Activated CD4-positive, alpha-beta T cell treated with anti-CD3 and anti-CD28 coated beads for 36 hours (primary cell): ENCODE measurements at regions not wholly inside any gene's neighbourhood (a gene's known extent, or its start where the extent isn't known, plus 50 kb on each side); places are given as distances from the start of the nearest gene placed in this dataset.

Experiments
- ATAC-seq: fragments of 200-7000 bp; cut with Tn5 transposase; one replicate; pipeline ENCODE4 v1.10.0; 2021; ENCODE audit warnings: mild to moderate bottlenecking, moderate library complexity
- CTCF ChIA-PET: fragments of 350-600 bp; sonication (Branson Sonifier 250); formaldehyde crosslinking; loops from one replicate; lab custom pipeline; 2021; ENCODE audit warnings: antibody characterized with exemption; lab: Charles Lee
- POLR2A ChIA-PET: fragments of 350-600 bp; sonication (Branson Sonifier 250); formaldehyde crosslinking; loops from one replicate; lab custom pipeline; 2021; ENCODE audit warnings: antibody characterized with exemption, inconsistent platforms; lab: Charles Lee
- DNase-seq: peaks from one replicate; pipeline ENCODE4 v3.0.0-alpha.2; 2020
- H3K27ac Mint-ChIP-seq: one replicate; pipeline ENCODE4 v1.8.0; 2021; ENCODE audit warnings: mixed read lengths
- H3K27me3 Mint-ChIP-seq: one replicate; pipeline ENCODE4 v1.8.0; 2021; ENCODE audit warnings: mixed read lengths
- H3K36me3 Mint-ChIP-seq: one replicate; pipeline ENCODE4 v1.8.0; 2021; ENCODE audit warnings: low read depth, mixed read lengths
- H3K4me1 Mint-ChIP-seq: one replicate; pipeline ENCODE4 v1.8.0; 2021; ENCODE audit warnings: mixed read lengths
- H3K4me3 Mint-ChIP-seq: one replicate; pipeline ENCODE4 v1.8.0; 2021; ENCODE audit warnings: mild to moderate bottlenecking, moderate library complexity, mixed read lengths
- H3K9me3 Mint-ChIP-seq: one replicate; pipeline ENCODE4 v1.8.0; 2021; ENCODE audit warnings: low read depth, mixed read lengths
- intact Hi-C, 2 experiments: fragments of 100-400 bp; cut with DNase I in 1 of 2; cut with micrococcal nuclease in 1 of 2; formaldehyde crosslinking; loops; one replicate each; pipeline versions ENCODE4 v1.14.2 to v1.15.1; 2022 to 2024; cut with DNase I, micrococcal nuclease

DNA sequence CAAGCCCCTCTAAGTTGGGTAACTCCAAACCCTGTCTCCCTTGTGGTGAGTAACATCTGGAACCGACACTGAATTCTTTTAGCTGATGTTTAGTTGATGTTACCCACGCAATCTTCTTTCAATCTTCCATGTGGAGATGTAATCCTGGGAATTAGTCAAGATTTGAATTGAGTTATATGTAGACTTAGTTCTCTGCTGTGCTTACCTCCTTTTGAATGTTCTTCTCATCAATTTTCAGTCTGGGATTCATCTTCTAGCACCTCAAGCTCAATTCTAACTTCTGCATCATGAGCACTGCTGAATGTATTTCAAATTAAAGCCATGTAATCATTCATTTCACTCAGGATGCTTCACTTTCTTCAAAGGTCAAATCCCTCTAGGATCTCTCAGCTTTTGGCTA is 270.6 kb downstream of the FAM170A start:
- Mint-ChIP-seq H3K4me3 (no peak overlapping the region), H3K4me1 (no peaks in the 10 kb centered on the region), H3K36me3 (no peaks in the 10 kb centered on the region), H3K27me3 (no peaks in the 10 kb centered on the region), H3K27ac (no peak overlapping the region), H3K9me3 (no peaks in the 10 kb centered on the region)
- POLR2A ChIA-PET, result no interaction called here
- CTCF ChIA-PET, result no interaction called here
- intact Hi-C loops, result no loop called here
- DNase-seq (no peak), ATAC-seq (no peak)

DNA sequence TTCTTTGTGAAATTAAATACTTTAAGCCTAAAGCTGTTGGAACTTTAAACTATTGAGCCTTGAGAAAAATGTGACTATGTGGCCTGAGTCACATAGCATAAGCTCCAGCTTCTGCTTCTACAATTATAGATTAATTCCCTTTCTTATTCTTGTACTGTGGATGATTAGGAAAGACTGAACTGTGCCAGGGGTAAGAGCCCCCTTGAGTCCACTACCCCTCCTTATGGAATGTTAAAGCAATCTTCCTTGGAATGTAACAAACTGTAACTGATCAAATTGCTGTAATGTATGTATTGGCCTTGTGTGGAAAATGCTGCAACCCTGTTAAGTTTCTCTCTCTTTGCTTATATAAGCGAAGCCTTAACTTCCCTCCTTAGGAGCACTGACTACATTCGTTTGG is 273.2 kb downstream of the FAM170A start:
- ChIA-PET CTCF (interaction anchor here (1.0 kb wide), 1 partner anchor 9 kb away, joined by 3 read pairs; no protein-coding TSS in a partner anchor), POLR2A (no interaction called here)
- Mint-ChIP-seq H3K27ac (no peak overlapping the region), H3K27me3 (no peaks in the 10 kb centered on the region), H3K9me3 (no peaks in the 10 kb centered on the region), H3K4me3 (no peak overlapping the region), H3K36me3 (no peaks in the 10 kb centered on the region), H3K4me1 (no peaks in the 10 kb centered on the region)
- DNase-seq (no peak), ATAC-seq (no peak)
- intact Hi-C loops, result no loop called here

GRCh38 chr5:119913425-119913824 is 284.1 kb downstream of the FAM170A start:
- Mint-ChIP-seq H3K36me3 (no peaks in the 10 kb centered on the region), H3K4me3 (no peak overlapping the region), H3K4me1 (no peaks in the 10 kb centered on the region), H3K9me3 (no peaks in the 10 kb centered on the region), H3K27ac (no peak overlapping the region), H3K27me3 (no peaks in the 10 kb centered on the region)
- ATAC-seq, result no peak
- no peak for DNase-seq
- POLR2A ChIA-PET, result no interaction called here
- CTCF ChIA-PET, result no interaction called here
- intact Hi-C loops, result no loop called here

DNA sequence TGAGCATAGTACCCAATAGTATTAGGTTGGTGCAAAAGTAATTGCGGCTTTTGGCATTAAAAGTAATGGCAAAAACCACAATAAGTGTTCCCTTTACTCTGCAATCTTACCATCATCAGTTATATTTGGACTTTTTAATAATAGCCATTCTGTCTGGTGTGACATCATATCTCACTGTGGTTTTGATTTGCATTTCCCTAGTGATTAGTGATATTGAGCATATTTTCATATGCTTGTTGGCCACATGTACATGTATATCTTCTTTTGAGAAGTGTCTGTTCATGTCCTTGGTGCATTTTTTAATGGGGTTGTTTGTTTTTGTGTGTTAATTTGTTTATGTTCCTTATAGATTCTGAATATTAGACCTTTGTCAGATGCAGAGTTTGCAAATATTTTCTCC is 289.9 kb downstream of the FAM170A start:
- H3K27me3 Mint-ChIP-seq, result no peaks in the 10 kb centered on the region
- ATAC-seq, result no peak
- H3K36me3 Mint-ChIP-seq, result no peaks in the 10 kb centered on the region
- ChIA-PET CTCF (no interaction called here), POLR2A (no interaction called here)
- H3K4me3 Mint-ChIP-seq, result no peak overlapping the region
- no peaks in the 10 kb centered on the region for H3K4me1 Mint-ChIP-seq
- intact Hi-C loops, result no loop called here
- H3K9me3 Mint-ChIP-seq, result no peaks in the 10 kb centered on the region
- no peak overlapping the region for H3K27ac Mint-ChIP-seq
- DNase-seq, result no peak

GRCh38 chr5:119926301-119926700 is 296.9 kb downstream of the FAM170A start:
- Mint-ChIP-seq H3K4me1 (no peaks in the 10 kb centered on the region), H3K9me3 (no peaks in the 10 kb centered on the region), H3K27ac (no peak overlapping the region), H3K36me3 (no peaks in the 10 kb centered on the region), H3K4me3 (no peak overlapping the region), H3K27me3 (no peaks in the 10 kb centered on the region)
- ATAC-seq (no peak), DNase-seq (no peak)
- ChIA-PET POLR2A (no interaction called here), CTCF (interaction anchor here (0.6 kb wide), 1 partner anchor 36 kb away, joined by 3 read pairs; no protein-coding TSS in a partner anchor)
- intact Hi-C loops, result no loop called here

DNA sequence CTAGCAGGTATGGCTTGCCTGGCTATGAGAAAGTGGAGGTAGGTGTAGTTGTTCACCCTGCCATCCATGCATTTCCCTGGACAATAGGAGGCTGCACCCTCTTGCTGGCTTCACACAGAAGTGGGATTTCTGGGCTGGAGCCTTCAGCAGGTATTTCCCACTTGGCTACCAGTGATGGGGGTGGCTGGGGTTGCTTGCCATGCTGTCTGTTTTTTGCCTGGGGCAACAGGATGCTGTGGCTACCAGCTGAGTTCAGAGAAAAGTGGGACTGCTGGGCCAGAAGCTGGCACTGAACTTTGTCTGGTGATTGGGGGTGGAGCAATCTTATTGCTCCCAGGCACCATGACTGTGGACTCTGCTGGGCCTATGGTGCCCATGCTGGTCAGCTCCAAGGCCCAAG is 299.6 kb downstream of the FAM170A start:
- intact Hi-C loops, result no loop called here
- Mint-ChIP-seq H3K27me3 (no peaks in the 10 kb centered on the region), H3K36me3 (no peaks in the 10 kb centered on the region), H3K27ac (no peak overlapping the region), H3K4me1 (no peaks in the 10 kb centered on the region), H3K9me3 (no peaks in the 10 kb centered on the region), H3K4me3 (no peak overlapping the region)
- DNase-seq (no peak), ATAC-seq (no peak)
- ChIA-PET CTCF (no interaction called here), POLR2A (no interaction called here)

- DNase-seq (no peak), ATAC-seq (no peak)
- POLR2A ChIA-PET, result no interaction called here
- Mint-ChIP-seq H3K36me3 (no peaks in the 10 kb centered on the region), H3K27me3 (no peaks in the 10 kb centered on the region), H3K4me3 (no peak overlapping the region), H3K4me1 (no peaks in the 10 kb centered on the region), H3K9me3 (no peaks in the 10 kb centered on the region), H3K27ac (no peak overlapping the region)
- intact Hi-C loops, result no loop called here
- CTCF ChIA-PET, result no interaction called here
These were observed 301.1 kb downstream of the FAM170A start for GRCh38 chr5:119930490-119930889.

- ATAC-seq, result no peak
- Mint-ChIP-seq H3K9me3 (peaks cover 5% of the 10 kb centered on the region), H3K27me3 (peaks cover 2% of the 10 kb centered on the region), H3K36me3 (no peaks in the 10 kb centered on the region), H3K27ac (no peak overlapping the region), H3K4me1 (no peaks in the 10 kb centered on the region), H3K4me3 (no peak overlapping the region)
- ChIA-PET POLR2A (no interaction called here), CTCF (interaction anchor here (1.0 kb wide), 1 partner anchor 32 kb away, joined by 3 read pairs; no protein-coding TSS in a partner anchor)
- no peak for DNase-seq
- intact Hi-C loops, result no loop called here
These were observed 313.8 kb downstream of the FAM170A start for GRCh38 chr5:119943148-119943547.

GRCh38 chr5:119945691-119946090 is 316.3 kb downstream of the FAM170A start:
- CTCF ChIA-PET, result no interaction called here
- ATAC-seq (no peak), DNase-seq (no peak)
- Mint-ChIP-seq H3K36me3 (no peaks in the 10 kb centered on the region), H3K27ac (no peak overlapping the region), H3K4me3 (no peak overlapping the region), H3K9me3 (no peaks in the 10 kb centered on the region), H3K27me3 (peaks cover 2% of the 10 kb centered on the region), H3K4me1 (no peaks in the 10 kb centered on the region)
- POLR2A ChIA-PET, result no interaction called here
- intact Hi-C loops, result no loop called here

- ChIA-PET POLR2A (no interaction called here), CTCF (no interaction called here)
- H3K27me3 Mint-ChIP-seq, result no peaks in the 10 kb centered on the region
- no peaks in the 10 kb centered on the region for H3K36me3 Mint-ChIP-seq
- no peaks in the 10 kb centered on the region for H3K4me1 Mint-ChIP-seq
- intact Hi-C loops, result no loop called here
- no peak for ATAC-seq
- H3K9me3 Mint-ChIP-seq, result no peaks in the 10 kb centered on the region
- no peak overlapping the region for H3K27ac Mint-ChIP-seq
- no peak overlapping the region for H3K4me3 Mint-ChIP-seq
- DNase-seq, result no peak
These were observed 318.8 kb downstream of the FAM170A start for GRCh38 chr5:119948162-119948561.

GRCh38 chr5:119949426-119949999 is 320.2 kb downstream of the FAM170A start:
- Mint-ChIP-seq H3K27me3 (no peaks in the 10 kb centered on the region), H3K9me3 (no peaks in the 10 kb centered on the region), H3K36me3 (no peaks in the 10 kb centered on the region), H3K4me3 (no peak overlapping the region), H3K4me1 (no peaks in the 10 kb centered on the region), H3K27ac (no peak overlapping the region)
- CTCF ChIA-PET, result no interaction called here
- no peak for DNase-seq
- POLR2A ChIA-PET, result no interaction called here
- intact Hi-C loops, result no loop called here
- no peak for ATAC-seq

DNA sequence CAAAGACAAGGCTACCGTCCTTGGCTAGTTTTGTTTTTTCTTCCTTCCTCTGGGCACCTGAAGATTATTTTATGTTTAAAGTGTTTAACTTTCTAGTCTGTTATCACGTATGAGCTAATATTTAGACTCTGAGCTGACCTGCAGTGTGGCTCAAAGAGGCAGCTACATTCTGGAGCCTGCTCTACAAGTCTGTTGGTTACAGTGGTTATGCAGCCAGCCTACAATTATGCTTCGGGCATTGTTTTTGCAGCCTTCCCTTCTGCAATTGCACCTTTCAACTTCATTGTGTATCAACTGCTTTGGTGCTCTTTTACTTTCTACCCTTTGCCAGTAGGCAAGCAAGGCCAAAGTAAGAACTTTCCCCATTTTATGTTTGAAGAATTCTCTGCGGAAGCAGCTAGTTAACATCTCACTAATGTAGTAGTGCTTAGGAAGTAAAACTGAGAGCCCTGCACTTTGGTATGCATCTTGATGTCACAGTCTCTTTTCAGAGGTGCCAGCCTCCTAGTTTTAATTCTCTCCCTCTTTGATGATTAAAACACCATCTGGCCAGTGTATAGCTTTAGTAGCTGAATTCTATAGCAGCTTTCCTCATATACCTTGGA is 322.1 kb downstream of the FAM170A start:
- Mint-ChIP-seq H3K4me3 (no peak overlapping the region), H3K27me3 (no peaks in the 10 kb centered on the region), H3K36me3 (no peaks in the 10 kb centered on the region), H3K27ac (no peak overlapping the region), H3K9me3 (no peaks in the 10 kb centered on the region), H3K4me1 (no peaks in the 10 kb centered on the region)
- intact Hi-C loops, result no loop called here
- DNase-seq (no peak), ATAC-seq (no peak)
- ChIA-PET CTCF (interaction anchor here (0.8 kb wide), 1 partner anchor 12 kb away, joined by 3 read pairs; no protein-coding TSS in a partner anchor), POLR2A (no interaction called here)
